HEK293T (cell line): ENCODE measurements at regions not wholly inside any gene's neighbourhood (a gene's known extent, or its start where the extent isn't known, plus 50 kb on each side); places are given as distances from the start of the nearest gene placed in this dataset.

Experiments
- ARNT ChIP-seq: fragments of 450-650 bp; IDR thresholded peaks from 2 replicates; pipeline ENCODE4 v1.6.1; 2017; ENCODE audit warnings: mild to moderate bottlenecking
- BHLHE40 ChIP-seq: fragments of 450-650 bp; IDR thresholded peaks from 2 replicates; pipeline ENCODE4 v1.6.1; 2016; ENCODE audit warnings: mild to moderate bottlenecking, moderate library complexity, borderline replicate concordance
- CTBP1 ChIP-seq: fragments of 450-650 bp; IDR thresholded peaks from 2 replicates; pipeline ENCODE4 v1.6.1; 2016; ENCODE audit warnings: borderline replicate concordance
- ELF4 ChIP-seq: fragments of 450-650 bp; IDR thresholded peaks from 2 replicates; pipeline ENCODE4 v1.6.1; 2017; ENCODE audit warnings: antibody characterized with exemption
- FOXK2 ChIP-seq: fragments of 450-650 bp; IDR thresholded peaks from 2 replicates; pipeline ENCODE4 v1.6.1; 2016; ENCODE audit warnings: mild to moderate bottlenecking
- FOXM1 ChIP-seq: fragments of 450-650 bp; IDR thresholded peaks from 2 replicates; pipeline ENCODE4 v1.6.1; 2017; ENCODE audit warnings: mild to moderate bottlenecking, borderline replicate concordance
- HDGF ChIP-seq: fragments of 450-650 bp; IDR thresholded peaks from 2 replicates; pipeline ENCODE4 v1.6.1; 2017; ENCODE audit warnings: antibody characterized with exemption, borderline replicate concordance
- L3MBTL2 ChIP-seq: fragments of 450-650 bp; conservative IDR thresholded peaks from 2 replicates; pipeline ENCODE4 v1.6.1; 2016; ENCODE audit warnings: mild to moderate bottlenecking
- LEF1 ChIP-seq: fragments of 450-650 bp; IDR thresholded peaks from 2 replicates; pipeline ENCODE4 v1.6.1; 2017; ENCODE audit warnings: mild to moderate bottlenecking, borderline replicate concordance
- NFRKB ChIP-seq: fragments of 450-650 bp; IDR thresholded peaks from 2 replicates; pipeline ENCODE4 v1.6.1; 2016; ENCODE audit warnings: mild to moderate bottlenecking, moderate library complexity
- SP1 ChIP-seq: fragments of 450-650 bp; IDR thresholded peaks from 2 replicates; pipeline ENCODE4 v1.6.1; 2017
- SUZ12 ChIP-seq: fragments of 450-650 bp; IDR thresholded peaks from 2 replicates; pipeline ENCODE4 v1.6.1; 2016; ENCODE audit warnings: mild to moderate bottlenecking
- TARDBP ChIP-seq: fragments of 450-650 bp; IDR thresholded peaks from 2 replicates; pipeline ENCODE4 v1.6.1; 2016
- ZNF384 ChIP-seq: fragments of 450-650 bp; IDR thresholded peaks from 2 replicates; pipeline ENCODE4 v1.6.1; 2016

DNA sequence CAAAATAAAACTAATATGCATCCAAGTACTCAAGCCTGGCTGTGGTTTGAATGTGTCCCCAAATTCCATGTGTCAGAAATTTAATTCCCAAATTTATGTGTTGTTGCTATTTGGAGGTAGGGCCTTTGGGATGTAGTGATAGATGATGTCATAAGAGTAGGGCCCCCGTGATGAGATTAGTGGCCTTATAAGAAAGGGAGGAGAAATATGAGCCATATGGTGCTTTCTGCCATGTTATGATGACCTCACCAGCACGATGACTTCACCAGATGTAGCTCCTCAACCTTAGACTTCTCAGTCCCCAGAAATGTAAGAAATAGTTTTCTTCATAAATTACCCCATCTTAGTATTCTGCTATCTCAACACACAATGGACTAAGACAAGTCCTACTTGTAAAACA, 2264.0 kb downstream of the ARAP2 start:
- TF ChIP-seq SP1, result no peak
- TF ChIP-seq FOXK2, result no peak
- no peak for TF ChIP-seq BHLHE40
- no peak for TF ChIP-seq FOXM1
- TF ChIP-seq SUZ12, result no peak
- TF ChIP-seq LEF1, result no peak
- TF ChIP-seq ELF4, result no peak
- TF ChIP-seq ZNF384, result no peak
- no peak for TF ChIP-seq NFRKB
- no peak for TF ChIP-seq ARNT
- no peak for TF ChIP-seq TARDBP
- TF ChIP-seq HDGF, result no peak
- no peak for TF ChIP-seq CTBP1
- TF ChIP-seq L3MBTL2, result no peak
